SH-SY5Y (cell line): ENCODE measurements at regions not wholly inside any gene's neighbourhood (a gene's known extent, or its start where the extent isn't known, plus 50 kb on each side); places are given as distances from the start of the nearest gene placed in this dataset.

Experiments used
- GATA2 ChIP-seq: IDR thresholded peaks from 2 replicates; pipeline ENCODE4 v1.6.1; 2011; ENCODE audit warnings: mild to moderate bottlenecking, low read depth, low read length
- GATA3 ChIP-seq: IDR thresholded peaks from 2 replicates; pipeline ENCODE4 v1.6.1; 2011; ENCODE audit warnings: low read depth, mild to moderate bottlenecking, low read length, moderate library complexity

DNA sequence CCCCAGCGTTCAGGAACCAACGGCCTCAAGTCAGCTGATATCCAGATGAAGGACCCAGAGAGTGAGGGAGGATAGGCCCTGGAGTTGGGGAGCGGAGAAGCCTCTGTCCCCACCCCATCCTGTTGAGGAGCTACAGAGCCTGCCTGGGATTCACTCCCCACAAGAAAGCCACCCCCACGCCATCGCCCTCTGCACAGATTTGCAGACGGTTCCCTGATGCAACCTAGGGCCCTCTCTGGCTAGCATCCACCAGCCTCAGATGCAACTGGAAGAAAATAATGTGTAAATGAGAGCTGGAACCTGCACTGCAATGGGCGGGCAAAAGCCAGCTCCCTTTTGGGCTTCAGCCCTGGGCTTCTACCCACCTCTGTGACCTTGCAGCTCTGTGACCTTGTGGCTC, 185.6 kb downstream of the BCOR start:
- TF ChIP-seq GATA2 (no peak), GATA3 (no peak)
